ENCODE measurements at regions not wholly inside any gene's neighbourhood (a gene's known extent, or its start where the extent isn't known, plus 50 kb on each side); places are given as distances from the start of the nearest gene placed in this dataset.

DNA sequence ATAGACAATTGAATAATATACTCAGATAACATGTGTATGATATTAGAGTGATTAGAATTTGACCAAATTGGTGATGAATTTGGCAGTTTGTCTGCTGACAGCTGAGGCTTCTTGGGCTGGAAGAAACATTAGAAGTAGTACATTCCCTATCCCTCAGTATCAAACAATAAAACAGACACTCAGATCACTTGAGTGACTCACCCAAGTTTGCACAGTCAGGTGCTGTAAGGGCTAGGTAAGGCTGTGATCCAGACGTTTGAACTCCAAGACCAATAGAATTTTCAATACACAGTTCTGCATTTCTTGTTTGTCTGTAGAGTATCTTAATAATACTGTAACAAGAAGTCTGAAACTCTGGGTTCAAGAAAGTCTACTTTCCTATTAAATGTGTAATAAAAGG is 223.5 kb downstream of the POSTN start:
- TF ChIP-seq, protein P1, sequence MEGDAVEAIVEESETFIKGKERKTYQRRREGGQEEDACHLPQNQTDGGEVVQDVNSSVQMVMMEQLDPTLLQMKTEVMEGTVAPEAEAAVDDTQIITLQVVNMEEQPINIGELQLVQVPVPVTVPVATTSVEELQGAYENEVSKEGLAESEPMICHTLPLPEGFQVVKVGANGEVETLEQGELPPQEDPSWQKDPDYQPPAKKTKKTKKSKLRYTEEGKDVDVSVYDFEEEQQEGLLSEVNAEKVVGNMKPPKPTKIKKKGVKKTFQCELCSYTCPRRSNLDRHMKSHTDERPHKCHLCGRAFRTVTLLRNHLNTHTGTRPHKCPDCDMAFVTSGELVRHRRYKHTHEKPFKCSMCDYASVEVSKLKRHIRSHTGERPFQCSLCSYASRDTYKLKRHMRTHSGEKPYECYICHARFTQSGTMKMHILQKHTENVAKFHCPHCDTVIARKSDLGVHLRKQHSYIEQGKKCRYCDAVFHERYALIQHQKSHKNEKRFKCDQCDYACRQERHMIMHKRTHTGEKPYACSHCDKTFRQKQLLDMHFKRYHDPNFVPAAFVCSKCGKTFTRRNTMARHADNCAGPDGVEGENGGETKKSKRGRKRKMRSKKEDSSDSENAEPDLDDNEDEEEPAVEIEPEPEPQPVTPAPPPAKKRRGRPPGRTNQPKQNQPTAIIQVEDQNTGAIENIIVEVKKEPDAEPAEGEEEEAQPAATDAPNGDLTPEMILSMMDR (IDR thresholded peaks at IDR 0.05): no peak
- no peak for TF ChIP-seq POLR2AphosphoS5 (IDR thresholded peaks at IDR 0.05)
